Activated CD4-positive, alpha-beta memory T cell treated with anti-CD3 and anti-CD28 coated beads, Interleukin-2, amount 10 ng/mL, durations not matched to agents 7 days and 5 days (primary cell): ENCODE measurements at regions not wholly inside any gene's neighbourhood (a gene's known extent, or its start where the extent isn't known, plus 50 kb on each side); places are given as distances from the start of the nearest gene placed in this dataset.
"Not testable (repeated sequence)": the region's sequence is repeated elsewhere in the genome, so short reads cannot be mapped to it uniquely, and the experiment has no call there.

Experiments
- CTCF ChIA-PET: fragments of 350-600 bp; sonication (Branson Sonifier 250); formaldehyde crosslinking; loops from one replicate; lab custom pipeline; 2021; ENCODE audit warnings: antibody characterized with exemption, inconsistent platforms; lab: Charles Lee
- POLR2A ChIA-PET: fragments of 350-600 bp; sonication (Branson Sonifier 250); formaldehyde crosslinking; loops from one replicate; lab custom pipeline; 2021; ENCODE audit warnings: antibody characterized with exemption; lab: Charles Lee
- DNase-seq: peaks from one replicate; pipeline ENCODE4 v3.0.0-alpha.2; 2020
- H3K27ac Mint-ChIP-seq: one replicate; pipeline ENCODE4 v1.8.0; 2021; ENCODE audit warnings: mild to moderate bottlenecking, mixed read lengths
- H3K27me3 Mint-ChIP-seq: one replicate; pipeline ENCODE4 v1.8.0; 2021; ENCODE audit warnings: mixed read lengths
- H3K36me3 Mint-ChIP-seq: one replicate; pipeline ENCODE4 v1.8.0; 2021; ENCODE audit warnings: low read depth, mixed read lengths
- H3K4me1 Mint-ChIP-seq: one replicate; pipeline ENCODE4 v1.8.0; 2021; ENCODE audit warnings: mixed read lengths
- H3K4me3 Mint-ChIP-seq: one replicate; pipeline ENCODE4 v1.8.0; 2021; ENCODE audit warnings: mild to moderate bottlenecking, mixed read lengths
- H3K9me3 Mint-ChIP-seq: one replicate; pipeline ENCODE4 v1.8.0; 2021; ENCODE audit warnings: mixed read lengths

DNA sequence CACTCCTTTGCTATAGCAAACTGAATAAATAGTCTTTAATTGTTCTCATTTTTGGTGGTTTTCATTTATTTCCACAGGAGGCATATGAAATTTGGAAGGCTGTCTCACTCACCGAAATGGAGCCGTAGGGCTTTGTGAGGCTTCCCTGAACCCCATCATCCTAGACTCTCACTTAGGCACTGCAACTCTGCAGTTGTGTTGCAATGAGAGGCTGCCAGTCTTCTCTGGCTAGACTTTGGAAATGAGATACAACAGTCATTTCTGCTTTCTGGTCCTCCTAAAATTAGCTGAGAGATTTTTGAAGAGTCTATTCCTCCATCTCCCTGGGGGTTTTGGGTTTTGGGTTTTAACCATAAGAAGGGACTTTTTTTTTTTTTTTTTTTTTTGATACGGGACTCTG lies 146.5 kb downstream of the SH3BGRL start:
- Mint-ChIP-seq H3K9me3 (no peaks in the 10 kb centered on the region), H3K4me3 (no peak overlapping the region), H3K27me3 (no peaks in the 10 kb centered on the region), H3K4me1 (no peaks in the 10 kb centered on the region), H3K36me3 (no peaks in the 10 kb centered on the region), H3K27ac (no peak overlapping the region)
- no peak for DNase-seq
- ChIA-PET POLR2A (no interaction called here), CTCF (no interaction called here)

GRCh38 chrX:81354954-81355353 lies 153.1 kb downstream of the SH3BGRL start:
- POLR2A ChIA-PET: no interaction called here
- no peak overlapping the region for H3K27ac Mint-ChIP-seq

GRCh38 chrX:81355436-81355835 lies 153.5 kb downstream of the SH3BGRL start:
- H3K27me3 Mint-ChIP-seq: no peaks in the 10 kb centered on the region

More at GRCh38 chrX:81354954-81355353, 153.1 kb downstream of the SH3BGRL start:
- Mint-ChIP-seq H3K27me3 (no peaks in the 10 kb centered on the region), H3K4me1 (no peaks in the 10 kb centered on the region), H3K4me3 (no peak overlapping the region), H3K36me3 (no peaks in the 10 kb centered on the region), H3K9me3 (no peaks in the 10 kb centered on the region)
- DNase-seq: no peak
- CTCF ChIA-PET: no interaction called here

GRCh38 chrX:81367291-81367690 lies 165.4 kb downstream of the SH3BGRL start:
- ChIA-PET CTCF (no interaction called here), POLR2A (no interaction called here)
- H3K9me3 Mint-ChIP-seq: no peaks in the 10 kb centered on the region
- no peaks in the 10 kb centered on the region for H3K36me3 Mint-ChIP-seq
- no peak for DNase-seq
- H3K27me3 Mint-ChIP-seq: no peaks in the 10 kb centered on the region
- no peak overlapping the region for H3K27ac Mint-ChIP-seq
- no peaks in the 10 kb centered on the region for H3K4me1 Mint-ChIP-seq
- no peak overlapping the region for H3K4me3 Mint-ChIP-seq

More at GRCh38 chrX:81355436-81355835, 153.5 kb downstream of the SH3BGRL start:
- Mint-ChIP-seq H3K36me3 (no peaks in the 10 kb centered on the region), H3K9me3 (no peaks in the 10 kb centered on the region), H3K27ac (no peak overlapping the region), H3K4me1 (no peaks in the 10 kb centered on the region), H3K4me3 (no peak overlapping the region)
- no peak for DNase-seq
- ChIA-PET CTCF (no interaction called here), POLR2A (no interaction called here)

DNA sequence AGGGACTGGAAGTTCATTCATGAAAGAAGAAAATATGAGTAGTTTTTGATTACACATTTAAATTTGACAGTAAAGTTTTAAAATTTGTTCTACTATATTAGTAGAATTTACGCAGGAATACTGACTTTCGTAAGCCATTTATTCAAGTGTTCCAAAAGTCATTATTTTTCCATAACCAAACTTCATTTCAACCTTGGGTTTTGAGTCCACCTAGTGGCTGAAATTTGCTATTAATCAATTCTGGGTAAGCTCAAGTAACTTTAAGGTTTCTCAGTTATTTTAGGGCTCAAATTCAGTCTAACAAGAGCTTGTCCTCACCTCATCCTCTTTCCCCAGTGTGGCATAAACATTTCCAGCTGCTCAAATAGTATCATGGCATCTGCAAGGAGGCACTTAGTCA lies 175.4 kb downstream of the SH3BGRL start:
- CTCF ChIA-PET: interaction anchor here (1.0 to 1.5 kb wide), 4 partner anchors 12 to 204 kb away, joined by 3 to 5 read pairs (median 4); no protein-coding TSS in a partner anchor
- H3K36me3 Mint-ChIP-seq: no peaks in the 10 kb centered on the region
- POLR2A ChIA-PET: no interaction called here
- peaks cover 3% of the 10 kb centered on the region for H3K27me3 Mint-ChIP-seq
- H3K27ac Mint-ChIP-seq: no peak overlapping the region
- H3K4me1 Mint-ChIP-seq: no peaks in the 10 kb centered on the region
- no peak overlapping the region for H3K4me3 Mint-ChIP-seq
- no peak for DNase-seq
- no peaks in the 10 kb centered on the region for H3K9me3 Mint-ChIP-seq

DNA sequence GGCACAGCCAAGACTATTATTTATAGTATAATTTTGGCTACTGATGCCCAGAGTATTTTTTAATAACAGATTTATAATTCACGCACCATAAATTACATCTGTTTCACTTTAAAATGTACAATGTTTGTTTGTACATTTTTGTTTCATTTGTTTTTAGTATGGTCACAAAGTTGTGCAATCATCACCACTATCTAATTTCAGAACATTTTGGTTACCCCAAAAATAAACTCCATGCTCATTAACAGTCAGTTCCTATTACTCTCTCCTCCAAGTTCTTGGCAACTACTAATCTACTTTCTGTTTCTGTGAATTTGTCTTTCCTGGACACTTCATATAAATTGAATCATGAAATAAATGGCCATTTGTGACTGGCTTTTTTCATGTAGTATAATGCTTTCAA lies 176.7 kb downstream of the SH3BGRL start:
- Mint-ChIP-seq H3K27me3 (peaks cover 3% of the 10 kb centered on the region), H3K36me3 (no peaks in the 10 kb centered on the region), H3K4me1 (no peaks in the 10 kb centered on the region), H3K4me3 (no peak overlapping the region), H3K27ac (no peak overlapping the region), H3K9me3 (no peaks in the 10 kb centered on the region)
- CTCF ChIA-PET: interaction anchor here (1.1 kb wide), 2 partner anchors 11 to 203 kb away, joined by 3 to 4 read pairs; no protein-coding TSS in a partner anchor
- no peak for DNase-seq
- POLR2A ChIA-PET: no interaction called here

DNA sequence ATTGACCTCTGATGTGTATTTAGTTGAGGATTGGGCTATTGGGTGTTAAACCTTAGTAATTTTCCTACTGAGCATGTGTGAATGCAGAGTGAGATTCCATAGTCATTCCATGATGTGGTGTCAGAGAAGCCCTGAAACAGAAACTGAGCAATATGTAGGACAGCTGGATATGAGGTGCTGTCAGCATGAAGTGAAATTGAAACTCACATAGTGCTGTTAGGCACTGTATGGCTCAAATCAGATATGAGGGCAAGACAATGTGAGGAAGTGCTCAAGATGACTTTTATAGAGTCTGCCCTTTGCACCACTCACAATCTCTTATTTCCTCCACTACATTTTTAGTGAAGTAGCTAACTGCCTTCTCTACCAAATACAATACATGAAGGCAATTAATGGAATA lies 188.3 kb downstream of the SH3BGRL start:
- H3K27ac Mint-ChIP-seq: no peak overlapping the region
- DNase-seq: no peak
- ChIA-PET POLR2A (no interaction called here), CTCF (no interaction called here)
- no peak overlapping the region for H3K4me3 Mint-ChIP-seq
- H3K27me3 Mint-ChIP-seq: no peaks in the 10 kb centered on the region
- H3K36me3 Mint-ChIP-seq: no peaks in the 10 kb centered on the region
- no peaks in the 10 kb centered on the region for H3K9me3 Mint-ChIP-seq
- no peaks in the 10 kb centered on the region for H3K4me1 Mint-ChIP-seq

- no peak overlapping the region for H3K4me3 Mint-ChIP-seq
- no peaks in the 10 kb centered on the region for H3K27me3 Mint-ChIP-seq
- no peaks in the 10 kb centered on the region for H3K36me3 Mint-ChIP-seq
- CTCF ChIA-PET: no interaction called here
- H3K4me1 Mint-ChIP-seq: no peaks in the 10 kb centered on the region
- no peak for DNase-seq
- POLR2A ChIA-PET: no interaction called here
- no peaks in the 10 kb centered on the region for H3K9me3 Mint-ChIP-seq
- no peak overlapping the region for H3K27ac Mint-ChIP-seq
Observed at GRCh38 chrX:81392396-81392795, 190.5 kb downstream of the SH3BGRL start.

GRCh38 chrX:81405781-81406180 lies 203.9 kb downstream of the SH3BGRL start:
- no peaks in the 10 kb centered on the region for H3K27me3 Mint-ChIP-seq
- CTCF ChIA-PET: no interaction called here
- no peaks in the 10 kb centered on the region for H3K4me1 Mint-ChIP-seq
- H3K27ac Mint-ChIP-seq: no peak overlapping the region
- H3K9me3 Mint-ChIP-seq: no peaks in the 10 kb centered on the region
- H3K4me3 Mint-ChIP-seq: no peak overlapping the region
- H3K36me3 Mint-ChIP-seq: no peaks in the 10 kb centered on the region
- POLR2A ChIA-PET: no interaction called here
- DNase-seq: no peak

DNA sequence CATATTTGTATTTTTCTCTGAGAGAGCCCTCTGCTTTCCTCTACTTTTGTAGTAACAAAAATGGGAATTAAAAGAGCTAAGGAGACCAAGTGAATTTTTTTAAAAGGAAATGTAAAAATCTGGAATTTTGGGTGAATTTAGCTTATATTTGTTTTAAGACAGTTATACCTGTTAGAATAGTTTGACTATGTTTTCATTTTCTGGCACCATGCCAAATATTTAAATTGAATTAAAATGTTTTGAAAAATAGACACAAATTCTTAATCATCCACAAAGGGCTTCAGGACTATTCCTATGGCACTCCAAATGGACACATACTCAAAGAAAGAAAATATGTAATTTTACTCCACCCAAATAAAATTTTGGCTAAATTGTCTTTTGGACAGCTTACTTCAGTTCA lies 209.6 kb downstream of the SH3BGRL start:
- H3K4me3 Mint-ChIP-seq: no peak overlapping the region
- H3K4me1 Mint-ChIP-seq: no peaks in the 10 kb centered on the region
- DNase-seq: no peak
- H3K27ac Mint-ChIP-seq: no peak overlapping the region
- no peaks in the 10 kb centered on the region for H3K9me3 Mint-ChIP-seq
- no peaks in the 10 kb centered on the region for H3K27me3 Mint-ChIP-seq
- ChIA-PET POLR2A (no interaction called here), CTCF (no interaction called here)
- H3K36me3 Mint-ChIP-seq: no peaks in the 10 kb centered on the region

DNA sequence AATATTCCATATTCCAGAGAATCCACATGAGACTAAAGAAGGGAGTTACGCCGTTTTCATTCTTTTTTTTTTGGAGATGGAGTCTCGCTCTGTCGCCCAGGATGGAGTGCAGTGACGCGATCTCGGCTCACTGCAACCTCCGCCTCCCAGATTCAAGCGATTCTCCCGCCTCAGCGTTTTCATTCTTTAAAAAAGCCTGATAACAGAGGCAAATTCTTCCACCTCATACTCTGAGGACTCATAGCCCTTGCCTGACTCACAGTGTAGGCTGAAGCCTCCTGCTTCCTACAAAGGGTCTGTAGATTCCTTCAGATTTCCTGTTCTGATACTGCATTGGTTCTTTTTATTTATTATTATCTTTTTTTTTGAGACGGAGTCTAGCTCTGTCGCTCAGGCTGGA lies 210.5 kb downstream of the SH3BGRL start:
- no peaks in the 10 kb centered on the region for H3K4me1 Mint-ChIP-seq
- no peak for DNase-seq
- H3K36me3 Mint-ChIP-seq: no peaks in the 10 kb centered on the region
- no peak overlapping the region for H3K27ac Mint-ChIP-seq
- H3K27me3 Mint-ChIP-seq: no peaks in the 10 kb centered on the region
- H3K4me3 Mint-ChIP-seq: no peak overlapping the region
- POLR2A ChIA-PET: no interaction called here
- CTCF ChIA-PET: no interaction called here
- no peaks in the 10 kb centered on the region for H3K9me3 Mint-ChIP-seq

DNA sequence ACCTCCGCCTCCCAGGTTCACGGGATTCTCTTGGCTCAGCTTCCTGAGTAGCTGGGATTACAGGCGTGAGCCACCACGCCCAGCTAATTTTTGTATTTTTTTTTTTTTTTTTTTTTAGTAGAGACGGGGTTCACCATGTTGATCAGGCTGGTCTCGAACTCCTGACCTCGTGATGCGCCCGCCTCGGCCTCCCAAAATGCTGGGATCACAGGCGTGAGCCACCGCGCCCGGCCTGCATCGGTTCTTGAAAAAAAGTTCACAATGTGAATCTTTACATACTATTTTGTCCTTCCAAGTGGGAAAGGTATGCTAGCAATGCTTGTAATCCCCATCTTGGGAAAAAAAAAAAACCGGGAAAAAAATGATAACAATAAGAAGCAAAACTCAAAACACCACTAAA lies 211.0 kb downstream of the SH3BGRL start:
- H3K27ac Mint-ChIP-seq, H3K27me3 Mint-ChIP-seq, DNase-seq, H3K36me3 Mint-ChIP-seq, POLR2A ChIA-PET, H3K4me1 Mint-ChIP-seq, H3K4me3 Mint-ChIP-seq, H3K9me3 Mint-ChIP-seq: not testable (repeated sequence)
- CTCF ChIA-PET: interaction anchor here (0.7 kb wide), 1 partner anchor 40 kb away, joined by 4 read pairs; no protein-coding TSS in a partner anchor

DNA sequence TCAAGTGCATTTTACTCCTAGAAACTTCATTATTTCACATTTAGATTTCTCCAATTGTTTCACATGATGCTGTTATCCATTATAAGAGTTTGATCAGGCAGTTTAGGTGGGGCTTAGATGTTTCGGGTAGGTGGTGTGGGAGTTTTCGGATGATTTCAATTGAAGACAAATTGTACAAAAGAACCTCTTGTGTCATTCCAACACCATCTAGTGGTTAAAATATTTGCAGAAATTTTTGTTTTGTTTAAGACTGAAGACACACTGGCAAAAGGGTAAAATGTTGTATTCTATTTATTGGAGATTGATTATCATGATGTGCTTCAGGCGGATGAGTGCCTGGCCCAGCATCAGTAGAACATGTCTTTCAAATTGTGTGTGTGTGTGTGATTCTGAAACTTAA lies 212.7 kb downstream of the SH3BGRL start:
- H3K9me3 Mint-ChIP-seq: no peaks in the 10 kb centered on the region
- no peak overlapping the region for H3K27ac Mint-ChIP-seq
- H3K4me1 Mint-ChIP-seq: no peaks in the 10 kb centered on the region
- ChIA-PET CTCF (no interaction called here), POLR2A (no interaction called here)
- DNase-seq: no peak
- no peak overlapping the region for H3K4me3 Mint-ChIP-seq
- H3K36me3 Mint-ChIP-seq: no peaks in the 10 kb centered on the region
- no peaks in the 10 kb centered on the region for H3K27me3 Mint-ChIP-seq
